Uterus (tissue), 2 donors: ENCODE measurements at regions not wholly inside any gene's neighbourhood (a gene's known extent, or its start where the extent isn't known, plus 50 kb on each side); places are given as distances from the start of the nearest gene placed in this dataset.

Experiments used
- POLR2A ChIP-seq, 2 donors: fragments of 450-650 bp; IDR thresholded peaks; one replicate each; pipeline ENCODE4 v1.6.1; 2016; ENCODE audit warnings: antibody characterized with exemption in 2 of 2, mild to moderate bottlenecking in 1 of 2, moderate library complexity in 1 of 2
- TF ChIP-seq, protein P1 (sequence below), 4 experiments: fragments of 200-600 bp in 2 of 4; fragments of 450-650 bp in 2 of 4; sonication (generic) in 2 of 4; IDR thresholded peaks; one replicate each; pipeline ENCODE4 v1.5.1; 2016 to 2019; ENCODE audit warnings: antibody characterized with exemption in 4 of 4, mild to moderate bottlenecking in 2 of 4, moderate library complexity in 1 of 4

DNA sequence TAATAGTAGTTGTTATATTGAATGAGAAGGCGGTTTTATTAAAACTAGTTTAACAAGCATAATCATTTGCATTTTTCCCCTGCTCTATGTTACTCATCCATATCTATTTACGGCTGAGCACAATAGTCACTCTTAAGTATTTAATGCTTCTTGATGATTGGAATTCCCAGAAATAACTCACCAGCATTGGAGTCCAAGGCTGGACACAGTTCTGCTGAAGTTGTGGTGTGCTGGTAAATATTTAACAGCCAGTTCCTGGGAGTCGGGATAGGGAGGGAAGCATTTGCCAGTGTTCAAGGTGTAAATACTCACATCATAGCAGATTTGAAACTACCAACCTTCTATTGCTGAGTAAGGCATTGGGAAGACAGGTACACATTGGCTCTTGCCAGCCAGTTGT, 315.1 kb downstream of the MTX2 start:
- TF ChIP-seq, protein P1, sequence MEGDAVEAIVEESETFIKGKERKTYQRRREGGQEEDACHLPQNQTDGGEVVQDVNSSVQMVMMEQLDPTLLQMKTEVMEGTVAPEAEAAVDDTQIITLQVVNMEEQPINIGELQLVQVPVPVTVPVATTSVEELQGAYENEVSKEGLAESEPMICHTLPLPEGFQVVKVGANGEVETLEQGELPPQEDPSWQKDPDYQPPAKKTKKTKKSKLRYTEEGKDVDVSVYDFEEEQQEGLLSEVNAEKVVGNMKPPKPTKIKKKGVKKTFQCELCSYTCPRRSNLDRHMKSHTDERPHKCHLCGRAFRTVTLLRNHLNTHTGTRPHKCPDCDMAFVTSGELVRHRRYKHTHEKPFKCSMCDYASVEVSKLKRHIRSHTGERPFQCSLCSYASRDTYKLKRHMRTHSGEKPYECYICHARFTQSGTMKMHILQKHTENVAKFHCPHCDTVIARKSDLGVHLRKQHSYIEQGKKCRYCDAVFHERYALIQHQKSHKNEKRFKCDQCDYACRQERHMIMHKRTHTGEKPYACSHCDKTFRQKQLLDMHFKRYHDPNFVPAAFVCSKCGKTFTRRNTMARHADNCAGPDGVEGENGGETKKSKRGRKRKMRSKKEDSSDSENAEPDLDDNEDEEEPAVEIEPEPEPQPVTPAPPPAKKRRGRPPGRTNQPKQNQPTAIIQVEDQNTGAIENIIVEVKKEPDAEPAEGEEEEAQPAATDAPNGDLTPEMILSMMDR (IDR thresholded peaks at IDR 0.05) = no peak
- TF ChIP-seq POLR2A (IDR thresholded peaks at IDR 0.05) = no peak
